CD14-positive monocyte (primary cell): ENCODE measurements at regions not wholly inside any gene's neighbourhood (a gene's known extent, or its start where the extent isn't known, plus 50 kb on each side); places are given as distances from the start of the nearest gene placed in this dataset.

Experiments
- DNase-seq, 3 donors: peaks; one replicate each; pipeline ENCODE4 v3.0.0-alpha.2; 2011 to 2022
- H2AFZ ChIP-seq: 2 replicates; pipeline ENCODE4 v1.6.0; 2012; ENCODE audit warnings: mild to moderate bottlenecking, low read depth, low read length, inconsistent platforms; ENCODE audit not compliant: insufficient read depth, poor library complexity, severe bottlenecking
- H3K27ac ChIP-seq, 2 donors: 1 replicate in 1 of 2; 2 replicates in 1 of 2; pipeline ENCODE4 v1.5.1; 2012 to 2013; ENCODE audit warnings: low read length in 2 of 2, control low read depth in 1 of 2, inconsistent platforms in 1 of 2, low read depth in 1 of 2, mild to moderate bottlenecking in 1 of 2
- H3K27me3 ChIP-seq, 2 donors: one replicate each; pipeline versions ENCODE4 v1.6.0 to v1.6.1; 2011 to 2013; ENCODE audit warnings: low read length in 2 of 2; ENCODE audit not compliant: control insufficient read depth in 2 of 2, insufficient read depth in 2 of 2
- H3K36me3 ChIP-seq, 2 donors: replicated peaks in 1 of 2; 1 replicate in 1 of 2; 2 replicates in 1 of 2; pipeline versions ENCODE4 v1.5.1 to v1.6.1; 2012 to 2013; ENCODE audit warnings: low read length in 2 of 2, control low read depth in 1 of 2, inconsistent platforms in 1 of 2, mild to moderate bottlenecking in 1 of 2; ENCODE audit not compliant: insufficient read depth in 2 of 2, control insufficient read depth in 1 of 2
- H3K4me1 ChIP-seq, 2 donors: 1 replicate in 1 of 2; 2 replicates in 1 of 2; pipeline versions ENCODE4 v1.5.1 to v1.6.1; 2012 to 2013; ENCODE audit warnings: low read length in 2 of 2, control low read depth in 1 of 2, inconsistent platforms in 1 of 2, mild to moderate bottlenecking in 1 of 2, moderate library complexity in 1 of 2; ENCODE audit not compliant: insufficient read depth in 2 of 2, control insufficient read depth in 1 of 2
- H3K4me2 ChIP-seq: replicated peaks from 2 replicates; pipeline ENCODE3; 2012; ENCODE audit warnings: low read length, moderate library complexity, mild to moderate bottlenecking; ENCODE audit not compliant: poor library complexity, severe bottlenecking; ENCODE audit errors: extremely low read depth
- H3K4me3 ChIP-seq, 3 experiments: fragments of 200-600 bp in 1 of 3; sonication (generic) in 1 of 3; replicated peaks in 1 of 3; 1 replicate in 2 of 3; 2 replicates in 1 of 3; pipeline ENCODE4 v1.5.1; 2011 to 2013; ENCODE audit warnings: low read length in 3 of 3, mild to moderate bottlenecking in 3 of 3, control low read depth in 2 of 3, low read depth in 2 of 3, inconsistent platforms in 1 of 3, moderate library complexity in 1 of 3
- H3K79me2 ChIP-seq: 2 replicates; pipeline ENCODE4 v1.6.0; 2012; ENCODE audit warnings: mild to moderate bottlenecking, control low read depth, inconsistent platforms, low read length, moderate library complexity; ENCODE audit not compliant: insufficient read depth
- H3K9ac ChIP-seq: 2 replicates; pipeline ENCODE4 v1.6.0; 2017; ENCODE audit warnings: low read length, mild to moderate bottlenecking; ENCODE audit not compliant: insufficient read depth, poor library complexity, severe bottlenecking
- H3K9me3 ChIP-seq, 2 donors: replicated peaks in 1 of 2; 1 replicate in 1 of 2; 2 replicates in 1 of 2; pipeline versions ENCODE4 v1.5.1 to v1.6.1; 2012 to 2013; ENCODE audit warnings: low read length in 2 of 2, control low read depth in 1 of 2; ENCODE audit not compliant: control insufficient read depth in 1 of 2, insufficient read depth in 1 of 2
- H4K20me1 ChIP-seq: 2 replicates; pipeline ENCODE4 v1.6.0; 2012; ENCODE audit warnings: mild to moderate bottlenecking, low read length, control low read depth, moderate library complexity; ENCODE audit not compliant: insufficient read depth
- H3K27ac Mint-ChIP-seq, 7 donors: one replicate each; pipeline ENCODE4 v1.8.0; 2020; ENCODE audit warnings: mild to moderate bottlenecking in 7 of 7, mixed read lengths in 7 of 7, moderate library complexity in 6 of 7, inconsistent platforms in 2 of 7
- H3K27me3 Mint-ChIP-seq, 3 donors: one replicate each; pipeline ENCODE4 v1.8.0; 2021 to 2022; ENCODE audit warnings: low read depth in 3 of 3, mild to moderate bottlenecking in 3 of 3, mixed read lengths in 3 of 3, moderate library complexity in 3 of 3, inconsistent platforms in 1 of 3
- H3K36me3 Mint-ChIP-seq, 2 donors: one replicate each; pipeline ENCODE4 v1.8.0; 2020; ENCODE audit warnings: mixed read lengths in 2 of 2, inconsistent platforms in 1 of 2, mild to moderate bottlenecking in 1 of 2
- H3K4me1 Mint-ChIP-seq: one replicate; pipeline ENCODE4 v1.8.0; 2020; ENCODE audit warnings: mild to moderate bottlenecking, mixed read lengths
- H3K4me3 Mint-ChIP-seq, 2 donors: one replicate each; pipeline ENCODE4 v1.8.0; 2020; ENCODE audit warnings: mild to moderate bottlenecking in 2 of 2, mixed read lengths in 2 of 2, moderate library complexity in 1 of 2
- H3K9me3 Mint-ChIP-seq, 7 donors: one replicate each; pipeline ENCODE4 v1.8.0; 2020 to 2022; ENCODE audit warnings: mixed read lengths in 7 of 7, mild to moderate bottlenecking in 6 of 7, moderate library complexity in 6 of 7, inconsistent platforms in 2 of 7
- CTCF ChIP-seq: fragments of 200-600 bp; IDR thresholded peaks from one replicate; pipeline ENCODE4 v1.8.0; 2022; ENCODE audit warnings: antibody characterized with exemption, mild to moderate bottlenecking
- WGBS: methylation state at CpG from one replicate; pipeline ENCODE4 v1.1.5; 2013; ENCODE audit warnings: missing lambda C conversion rate; ENCODE audit not compliant: insufficient coverage; 5-methylcytosine and 5-hydroxymethylcytosine counted together
- intact Hi-C, 2 donors: fragments of 100-400 bp; cut with micrococcal nuclease; formaldehyde crosslinking; loops; one replicate each; pipeline versions ENCODE4 v1.15.0 to v1.15.1; 2023

- H3K9ac ChIP-seq = no peak overlapping the region
- H3K79me2 ChIP-seq = no peaks in the 10 kb centered on the region
- WGBS = 89% methylated on average over 1 of the region's 1 CpG
- H3K9me3 Mint-ChIP-seq = no peaks in the 10 kb centered on the region
- TF ChIP-seq CTCF = no peak
- intact Hi-C loops = no loop called here
- peaks cover 0 to 4% (median 0%) of the 10 kb centered on the region in 3 donors for H3K27me3 Mint-ChIP-seq
- no peak overlapping the region for H3K4me3 Mint-ChIP-seq
- no peak overlapping the region for H3K4me2 ChIP-seq
- H3K4me3 ChIP-seq = no peak overlapping the region
- H3K27me3 ChIP-seq = peaks cover 0 to 3% of the 10 kb centered on the region in 2 donors
- no peaks in the 10 kb centered on the region for H3K36me3 Mint-ChIP-seq
- H3K4me1 ChIP-seq = no peaks in the 10 kb centered on the region
- H3K27ac ChIP-seq = no peak overlapping the region
- H2AFZ ChIP-seq = no peak overlapping the region
- H3K4me1 Mint-ChIP-seq = no peaks in the 10 kb centered on the region
- no peak overlapping the region for H3K27ac Mint-ChIP-seq
- DNase-seq = no peak
- H4K20me1 ChIP-seq = no peaks in the 10 kb centered on the region
- H3K9me3 ChIP-seq = no peaks in the 10 kb centered on the region
- no peaks in the 10 kb centered on the region for H3K36me3 ChIP-seq
Observed at GRCh38 chr6:104506429-104506828, 353.3 kb downstream of the HACE1 start.

GRCh38 chr6:104505838-104506237 is 353.9 kb downstream of the HACE1 start:
- no peaks in the 10 kb centered on the region for H3K9me3 Mint-ChIP-seq
- Histone ChIP-seq H4K20me1 (no peaks in the 10 kb centered on the region), H3K27ac (no peak overlapping the region), H3K9ac (no peak overlapping the region), H3K4me2 (no peak overlapping the region), H3K4me1 (no peaks in the 10 kb centered on the region), H3K79me2 (no peaks in the 10 kb centered on the region), H3K9me3 (no peaks in the 10 kb centered on the region), H3K27me3 (no peaks in the 10 kb centered on the region), H2AFZ (no peak overlapping the region), H3K36me3 (no peaks in the 10 kb centered on the region), H3K4me3 (no peak overlapping the region)
- TF ChIP-seq CTCF = no peak
- H3K27ac Mint-ChIP-seq = no peak overlapping the region
- H3K4me1 Mint-ChIP-seq = no peaks in the 10 kb centered on the region
- no peak overlapping the region for H3K4me3 Mint-ChIP-seq
- intact Hi-C loops = no loop called here
- no peaks in the 10 kb centered on the region for H3K36me3 Mint-ChIP-seq
- no peak for DNase-seq
- peaks cover 0 to 4% (median 0%) of the 10 kb centered on the region in 3 donors for H3K27me3 Mint-ChIP-seq
- no CpG with 5 or more reads among the region's 2 CpGs for WGBS
